GM12878 (cell line): ENCODE measurements at regions not wholly inside any gene's neighbourhood (a gene's known extent, or its start where the extent isn't known, plus 50 kb on each side); places are given as distances from the start of the nearest gene placed in this dataset.

Experiments
- ATAC-seq: fragments of 200-7000 bp; cut with Tn5 transposase; 3 replicates; pipeline ENCODE4 v1.9.1; 2020; ENCODE audit warnings: mild to moderate bottlenecking, moderate library complexity
- BruUV-seq: library from RNA; stranded (reverse); fragments of 400-500 nt; replicated peaks from 2 replicates; lab custom pipeline; 2021; lab: Mats Ljungman, UMichigan
- CTCF ChIA-PET: fragments of 300-600 bp; sonication (Branson Sonifier 250); formaldehyde crosslinking; extraction: SDS; loops from one replicate; lab custom pipeline; 2021; ENCODE audit warnings: inconsistent platforms; lab: Yijun Ruan, JAX
- POLR2A ChIA-PET: fragments of 350-600 bp; formaldehyde crosslinking; extraction: SDS; loops from one replicate; lab custom pipeline; 2021; ENCODE audit warnings: inconsistent platforms; lab: Charles Lee
- RAD21 ChIA-PET: fragments of 300-600 bp; sonication (Branson Sonifier 250); formaldehyde crosslinking; loops from one replicate; lab custom pipeline; 2023; ENCODE audit warnings: antibody characterized with exemption; ENCODE audit not compliant: unreplicated experiment; lab: Charles Lee
- SMC1A ChIA-PET: fragments of 300-600 bp; sonication (Branson Sonifier 250); formaldehyde crosslinking; loops from one replicate; lab custom pipeline; 2023; ENCODE audit not compliant: unreplicated experiment, uncharacterized antibody; lab: Charles Lee
- DNase-seq: peaks from one replicate; pipeline ENCODE4 v3.0.0-alpha.2; 2011; ENCODE audit warnings: low read depth, low spot score
- FAIRE-seq: peaks from 3 replicates; lab custom pipeline; 2011; peaks lifted over from hg19 to GRCh38; lab: Jason Lieb, UNC
- H2AFZ ChIP-seq: 2 replicates; pipeline ENCODE4 v1.6.0; 2011; ENCODE audit warnings: low read depth, low read length, control low read depth; ENCODE audit not compliant: control insufficient read depth
- H3K27ac ChIP-seq: 2 replicates; pipeline ENCODE4 v1.5.1; 2011; ENCODE audit warnings: control low read depth; ENCODE audit not compliant: control insufficient read depth, insufficient read depth
- H3K27me3 ChIP-seq, 2 experiments: replicated peaks in 1 of 2; 2 replicates each; pipeline versions ENCODE4 v1.6.0 to v1.6.1; 2011; ENCODE audit warnings: low read length in 1 of 2; ENCODE audit not compliant: control insufficient read depth in 2 of 2, insufficient read depth in 2 of 2
- H3K36me3 ChIP-seq, 2 experiments: 2 replicates each; pipeline ENCODE4 v1.5.1; 2011; ENCODE audit warnings: low read length in 1 of 2; ENCODE audit not compliant: control insufficient read depth in 2 of 2, insufficient read depth in 2 of 2
- H3K4me1 ChIP-seq: 2 replicates; pipeline ENCODE4 v1.6.1; 2011; ENCODE audit warnings: mild to moderate bottlenecking, low read length, moderate library complexity, mixed read lengths; ENCODE audit not compliant: control insufficient read depth, insufficient read depth
- H3K4me2 ChIP-seq: 2 replicates; pipeline ENCODE4 v1.6.0; 2011; ENCODE audit warnings: control low read depth; ENCODE audit not compliant: control insufficient read depth, insufficient read depth
- H3K4me3 ChIP-seq: fragments of 200-600 bp; sonication (generic); 2 replicates; pipeline ENCODE4 v1.5.1; 2016
- H3K79me2 ChIP-seq: 2 replicates; pipeline ENCODE4 v1.6.0; 2011; ENCODE audit warnings: low read length; ENCODE audit not compliant: control insufficient read depth, insufficient read depth
- H3K9ac ChIP-seq: 2 replicates; pipeline ENCODE4 v1.8.0; 2011; ENCODE audit warnings: low read length, control low read depth, mixed read lengths; ENCODE audit not compliant: control insufficient read depth, insufficient read depth
- H3K9me3 ChIP-seq: replicated peaks from 3 replicates; pipeline ENCODE4 v1.5.1; 2011; ENCODE audit warnings: mild to moderate bottlenecking, low read length; ENCODE audit not compliant: control insufficient read depth, insufficient read depth
- H4K20me1 ChIP-seq: 2 replicates; pipeline ENCODE4 v1.6.0; 2011; ENCODE audit not compliant: control insufficient read depth, insufficient read depth
- BACH1 ChIP-seq: fragments of 450-650 bp; IDR thresholded peaks from 2 replicates; pipeline ENCODE4 v1.6.1; 2017; ENCODE audit warnings: mild to moderate bottlenecking, borderline replicate concordance
- CREM ChIP-seq: IDR thresholded peaks from 2 replicates; pipeline ENCODE4 v1.6.1; 2014; ENCODE audit warnings: antibody characterized with exemption, low read depth
- FOXK2 ChIP-seq: fragments of 450-650 bp; IDR thresholded peaks from 2 replicates; pipeline ENCODE4 v1.6.1; 2017; ENCODE audit warnings: mild to moderate bottlenecking, moderate library complexity
- HDAC2 ChIP-seq: fragments of 200-600 bp; sonication (generic); IDR thresholded peaks from 2 replicates; pipeline ENCODE4 v1.6.1; 2017
- MEF2A ChIP-seq: IDR thresholded peaks from 2 replicates; pipeline ENCODE4 v1.6.1; 2011; ENCODE audit warnings: low read depth, mild to moderate bottlenecking, low read length, moderate library complexity; ENCODE audit not compliant: insufficient read depth
- NFXL1 ChIP-seq: fragments of 450-650 bp; IDR thresholded peaks from 2 replicates; pipeline ENCODE4 v1.6.1; 2017; ENCODE audit warnings: antibody characterized with exemption, mild to moderate bottlenecking, borderline replicate concordance
- PML ChIP-seq: IDR thresholded peaks from 2 replicates; pipeline ENCODE4 v1.6.1; 2012; ENCODE audit warnings: low read length, inconsistent platforms
- POLR2A ChIP-seq: IDR thresholded peaks from 2 replicates; pipeline ENCODE4 v1.6.1; 2011; ENCODE audit warnings: low read depth, mild to moderate bottlenecking, low read length
- SMAD5 ChIP-seq: IDR thresholded peaks from 2 replicates; pipeline ENCODE4 v1.6.1; 2016; ENCODE audit warnings: antibody characterized with exemption, low read depth
- SMARCA5 ChIP-seq: fragments of 450-650 bp; IDR thresholded peaks from 2 replicates; pipeline ENCODE4 v1.6.1; 2017; ENCODE audit warnings: mild to moderate bottlenecking
- WGBS: methylation state at CpG from one replicate; pipeline ENCODE4 v1.1.6; 2016; ENCODE audit warnings: low lambda C conversion rate; ENCODE audit not compliant: insufficient replicate concordance, insufficient coverage; ENCODE audit errors: missing lambda C conversion rate; 5-methylcytosine and 5-hydroxymethylcytosine counted together
- in situ Hi-C: fragments of 300-500 bp; cut with MboI; formaldehyde crosslinking; loops from 9 replicates; pipeline ENCODE4 v1.14.3; 2018; ENCODE audit warnings: mixed read lengths
- intact Hi-C: fragments of 100-400 bp; cut with micrococcal nuclease; formaldehyde crosslinking; loops from one replicate; pipeline ENCODE4 v1.14.2; 2022; ENCODE audit not compliant: unreplicated experiment
- TF ChIP-seq, protein P1 (sequence below): IDR thresholded peaks from 2 replicates; pipeline ENCODE4 v1.6.1; 2012; ENCODE audit warnings: low read depth, low read length, improper control_type of control experiment
- TF ChIP-seq, protein P2 (sequence below): fragments of 450-650 bp; IDR thresholded peaks from 2 replicates; pipeline ENCODE4 v1.6.1; 2017; ENCODE audit warnings: mild to moderate bottlenecking, moderate library complexity

DNA sequence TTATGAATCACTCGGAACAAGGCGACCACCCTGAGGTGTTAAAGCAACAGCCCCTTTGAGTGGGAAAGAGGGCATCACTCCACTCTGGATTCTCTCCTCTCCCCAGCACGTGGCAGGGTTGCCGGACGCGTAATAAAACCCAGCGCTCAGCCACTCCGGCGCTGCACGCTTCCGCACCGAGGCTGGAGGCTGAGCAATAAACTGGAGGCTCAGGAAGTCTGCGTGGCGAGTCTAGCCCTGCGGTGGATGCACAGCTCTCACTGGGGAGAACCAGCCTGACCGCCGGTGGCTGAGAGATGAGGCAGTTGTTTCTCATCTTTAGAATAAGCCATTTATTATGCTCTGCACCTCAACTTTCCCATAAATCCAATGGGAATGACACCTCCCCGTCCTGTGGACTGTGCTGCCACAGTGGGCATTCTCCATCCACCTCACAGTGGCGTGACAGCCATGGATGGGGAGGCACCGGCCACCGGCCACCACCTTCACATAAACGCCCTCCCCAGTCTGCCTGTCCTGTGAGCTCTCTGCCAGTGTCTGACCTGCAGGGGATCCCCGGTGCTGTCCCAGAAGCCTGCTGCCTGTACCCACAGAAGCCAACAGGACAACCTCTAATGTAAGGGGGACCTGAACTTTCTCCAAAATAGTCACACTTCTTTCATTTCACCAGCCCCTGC, 64.2 kb upstream of the GGTLC1 start:
- ATAC-seq: no peak
- POLR2A ChIA-PET: no interaction called here
- WGBS: 59% methylated on average over 23 of the region's 23 CpGs
- CTCF ChIA-PET: no interaction called here
- H3K4me1 ChIP-seq: no peaks in the 10 kb centered on the region
- no peak overlapping the region for H2AFZ ChIP-seq
- intact Hi-C loops: no loop called here
- no TSS peak for BruUV-seq
- SMC1A ChIA-PET: no interaction called here
- H3K4me2 ChIP-seq: no peak overlapping the region
- no peak for DNase-seq
- no peak overlapping the region for H3K27ac ChIP-seq
- FAIRE-seq: no peak
- RAD21 ChIA-PET: no interaction called here
- no peaks in the 10 kb centered on the region; a peak in 1 of 4 replicates for H3K27me3 ChIP-seq
- no peaks in the 10 kb centered on the region for H3K79me2 ChIP-seq
- no peaks in the 10 kb centered on the region for H3K36me3 ChIP-seq
- no peaks in the 10 kb centered on the region for H3K9me3 ChIP-seq
- no peaks in the 10 kb centered on the region for H4K20me1 ChIP-seq
- TF ChIP-seq POLR2A (no peak), FOXK2 (no peak), CREM (no peak), MEF2A (no peak), SMAD5 (no peak), NFXL1 (no peak), HDAC2 (no peak), PML (no peak), SMARCA5 (no peak), BACH1 (no peak)
- TF ChIP-seq, protein P1, sequence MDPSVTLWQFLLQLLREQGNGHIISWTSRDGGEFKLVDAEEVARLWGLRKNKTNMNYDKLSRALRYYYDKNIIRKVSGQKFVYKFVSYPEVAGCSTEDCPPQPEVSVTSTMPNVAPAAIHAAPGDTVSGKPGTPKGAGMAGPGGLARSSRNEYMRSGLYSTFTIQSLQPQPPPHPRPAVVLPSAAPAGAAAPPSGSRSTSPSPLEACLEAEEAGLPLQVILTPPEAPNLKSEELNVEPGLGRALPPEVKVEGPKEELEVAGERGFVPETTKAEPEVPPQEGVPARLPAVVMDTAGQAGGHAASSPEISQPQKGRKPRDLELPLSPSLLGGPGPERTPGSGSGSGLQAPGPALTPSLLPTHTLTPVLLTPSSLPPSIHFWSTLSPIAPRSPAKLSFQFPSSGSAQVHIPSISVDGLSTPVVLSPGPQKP: no peak
- TF ChIP-seq, protein P2, sequence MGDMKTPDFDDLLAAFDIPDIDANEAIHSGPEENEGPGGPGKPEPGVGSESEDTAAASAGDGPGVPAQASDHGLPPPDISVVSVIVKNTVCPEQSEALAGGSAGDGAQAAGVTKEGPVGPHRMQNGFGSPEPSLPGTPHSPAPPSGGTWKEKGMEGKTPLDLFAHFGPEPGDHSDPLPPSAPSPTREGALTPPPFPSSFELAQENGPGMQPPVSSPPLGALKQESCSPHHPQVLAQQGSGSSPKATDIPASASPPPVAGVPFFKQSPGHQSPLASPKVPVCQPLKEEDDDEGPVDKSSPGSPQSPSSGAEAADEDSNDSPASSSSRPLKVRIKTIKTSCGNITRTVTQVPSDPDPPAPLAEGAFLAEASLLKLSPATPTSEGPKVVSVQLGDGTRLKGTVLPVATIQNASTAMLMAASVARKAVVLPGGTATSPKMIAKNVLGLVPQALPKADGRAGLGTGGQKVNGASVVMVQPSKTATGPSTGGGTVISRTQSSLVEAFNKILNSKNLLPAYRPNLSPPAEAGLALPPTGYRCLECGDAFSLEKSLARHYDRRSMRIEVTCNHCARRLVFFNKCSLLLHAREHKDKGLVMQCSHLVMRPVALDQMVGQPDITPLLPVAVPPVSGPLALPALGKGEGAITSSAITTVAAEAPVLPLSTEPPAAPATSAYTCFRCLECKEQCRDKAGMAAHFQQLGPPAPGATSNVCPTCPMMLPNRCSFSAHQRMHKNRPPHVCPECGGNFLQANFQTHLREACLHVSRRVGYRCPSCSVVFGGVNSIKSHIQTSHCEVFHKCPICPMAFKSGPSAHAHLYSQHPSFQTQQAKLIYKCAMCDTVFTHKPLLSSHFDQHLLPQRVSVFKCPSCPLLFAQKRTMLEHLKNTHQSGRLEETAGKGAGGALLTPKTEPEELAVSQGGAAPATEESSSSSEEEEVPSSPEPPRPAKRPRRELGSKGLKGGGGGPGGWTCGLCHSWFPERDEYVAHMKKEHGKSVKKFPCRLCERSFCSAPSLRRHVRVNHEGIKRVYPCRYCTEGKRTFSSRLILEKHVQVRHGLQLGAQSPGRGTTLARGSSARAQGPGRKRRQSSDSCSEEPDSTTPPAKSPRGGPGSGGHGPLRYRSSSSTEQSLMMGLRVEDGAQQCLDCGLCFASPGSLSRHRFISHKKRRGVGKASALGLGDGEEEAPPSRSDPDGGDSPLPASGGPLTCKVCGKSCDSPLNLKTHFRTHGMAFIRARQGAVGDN: no peak
- no peak overlapping the region for H3K9ac ChIP-seq
- H3K4me3 ChIP-seq: no peak overlapping the region
- in situ Hi-C loops: no loop called here
